ENCODE measurements at regions not wholly inside any gene's neighbourhood (a gene's known extent, or its start where the extent isn't known, plus 50 kb on each side); places are given as distances from the start of the nearest gene placed in this dataset.

DNA sequence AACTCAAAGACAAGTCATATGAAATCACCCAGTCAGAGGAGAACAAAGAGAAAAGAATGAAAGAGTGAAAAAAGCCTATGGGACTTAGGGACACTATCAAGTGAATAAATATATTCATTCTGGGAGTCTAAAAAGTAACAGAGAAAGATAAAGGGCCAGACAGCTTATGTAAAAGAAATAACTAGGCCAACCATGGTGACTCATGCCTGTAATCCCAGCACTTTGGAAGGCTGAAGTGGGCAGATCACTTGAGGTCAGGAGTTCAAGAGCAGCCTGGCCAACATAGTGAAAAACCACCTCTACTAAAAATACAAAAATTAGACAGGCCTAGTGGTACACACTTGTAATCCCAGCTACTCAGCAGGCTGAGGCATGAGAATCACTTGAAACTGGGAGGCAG is 154.7 kb upstream of the TMEM106B start:
- TF ChIP-seq POLR2A (IDR thresholded peaks at IDR 0.05) = no peak
- TF ChIP-seq POLR2AphosphoS5 (IDR thresholded peaks at IDR 0.05) = no peak
- TF ChIP-seq, protein P1, sequence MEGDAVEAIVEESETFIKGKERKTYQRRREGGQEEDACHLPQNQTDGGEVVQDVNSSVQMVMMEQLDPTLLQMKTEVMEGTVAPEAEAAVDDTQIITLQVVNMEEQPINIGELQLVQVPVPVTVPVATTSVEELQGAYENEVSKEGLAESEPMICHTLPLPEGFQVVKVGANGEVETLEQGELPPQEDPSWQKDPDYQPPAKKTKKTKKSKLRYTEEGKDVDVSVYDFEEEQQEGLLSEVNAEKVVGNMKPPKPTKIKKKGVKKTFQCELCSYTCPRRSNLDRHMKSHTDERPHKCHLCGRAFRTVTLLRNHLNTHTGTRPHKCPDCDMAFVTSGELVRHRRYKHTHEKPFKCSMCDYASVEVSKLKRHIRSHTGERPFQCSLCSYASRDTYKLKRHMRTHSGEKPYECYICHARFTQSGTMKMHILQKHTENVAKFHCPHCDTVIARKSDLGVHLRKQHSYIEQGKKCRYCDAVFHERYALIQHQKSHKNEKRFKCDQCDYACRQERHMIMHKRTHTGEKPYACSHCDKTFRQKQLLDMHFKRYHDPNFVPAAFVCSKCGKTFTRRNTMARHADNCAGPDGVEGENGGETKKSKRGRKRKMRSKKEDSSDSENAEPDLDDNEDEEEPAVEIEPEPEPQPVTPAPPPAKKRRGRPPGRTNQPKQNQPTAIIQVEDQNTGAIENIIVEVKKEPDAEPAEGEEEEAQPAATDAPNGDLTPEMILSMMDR (IDR thresholded peaks at IDR 0.05) = no peak
